Right kidney (tissue), 1 donor: ENCODE measurements at regions not wholly inside any gene's neighbourhood (a gene's known extent, or its start where the extent isn't known, plus 50 kb on each side); places are given as distances from the start of the nearest gene placed in this dataset.
"Not testable (repeated sequence)": the region's sequence is repeated elsewhere in the genome, so short reads cannot be mapped to it uniquely, and the experiment has no call there.

ENCODE experiments used
- DNase-seq: peaks from one replicate; pipeline ENCODE4 v3.0.0-alpha.2; 2016

DNA sequence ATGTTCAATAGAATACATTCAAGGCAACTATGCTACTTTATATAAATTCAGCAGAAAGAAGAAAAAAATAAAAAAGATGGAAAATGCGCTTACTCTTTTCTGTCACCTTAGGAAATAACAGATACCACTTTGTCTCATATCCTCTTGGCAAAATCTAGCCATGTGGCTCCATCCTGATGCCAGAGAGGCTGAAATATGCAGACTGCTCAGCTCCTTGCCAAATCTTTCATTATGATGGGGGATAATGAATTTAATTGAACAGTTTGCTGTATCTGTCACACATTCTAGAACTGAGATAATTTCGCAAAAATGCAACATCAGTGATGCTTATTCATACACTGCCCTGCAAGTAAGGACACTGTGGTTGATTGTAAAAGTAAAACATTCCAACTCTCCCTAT, 1081.5 kb downstream of the PLOD2 start:
- no peak for DNase-seq

DNA sequence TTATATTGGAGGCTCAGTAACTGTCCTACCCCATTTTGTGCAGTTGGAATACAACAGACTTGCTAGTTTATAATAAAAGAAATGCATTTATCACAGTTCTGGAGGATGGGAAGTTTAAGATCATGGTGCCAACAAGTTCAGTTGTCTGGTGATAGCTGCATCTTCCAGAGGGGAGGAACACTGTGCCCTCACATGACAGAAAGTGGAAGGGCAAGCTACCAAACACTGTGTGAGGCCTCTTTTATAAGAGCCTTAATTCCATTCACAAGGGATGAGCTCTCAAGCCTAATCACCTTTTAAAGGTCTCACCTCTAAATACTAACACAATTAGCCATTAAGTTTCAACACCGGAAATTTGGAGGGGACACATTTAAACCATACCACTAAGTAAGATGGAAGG, 1073.9 kb downstream of the PLOD2 start:
- DNase-seq = no peak

DNA sequence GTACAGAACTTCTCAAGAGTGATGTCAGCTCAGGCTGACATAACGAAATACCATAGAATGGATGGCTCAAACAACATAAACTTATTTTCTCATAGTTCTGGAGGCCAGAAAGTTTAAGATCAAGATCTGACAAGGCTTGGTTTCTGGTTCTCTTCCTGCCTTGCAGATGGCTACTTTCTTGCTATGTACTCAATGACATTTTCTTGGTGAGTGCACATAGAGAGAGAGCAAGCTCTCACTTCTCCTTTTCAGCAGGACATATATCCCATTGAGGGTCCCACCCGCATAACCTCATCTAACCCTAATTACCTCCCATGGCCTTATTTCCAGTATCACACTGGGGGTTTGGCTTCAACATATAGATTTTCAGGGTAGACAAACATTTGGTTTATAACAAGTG, 1072.1 kb downstream of the PLOD2 start:
- DNase-seq = no peak

DNA sequence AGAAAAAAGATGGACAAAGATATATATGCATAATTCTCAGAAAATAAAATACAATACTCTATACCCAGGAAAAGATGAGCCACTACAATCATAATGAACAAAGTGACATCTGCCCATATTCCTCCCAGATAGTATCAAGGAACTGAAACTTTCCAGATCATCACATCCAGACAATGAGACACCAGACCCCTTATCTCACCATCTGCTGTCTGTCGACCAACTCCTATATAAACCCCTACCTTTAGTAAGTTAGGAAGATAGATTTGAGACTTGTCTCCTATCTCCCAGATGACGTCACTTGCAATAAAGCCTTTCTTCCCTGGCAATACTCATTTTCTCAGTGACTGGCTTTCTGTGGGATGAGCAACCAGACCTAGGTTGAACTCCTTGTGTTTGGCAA, 1071.6 kb downstream of the PLOD2 start:
- DNase-seq = no peak

DNA sequence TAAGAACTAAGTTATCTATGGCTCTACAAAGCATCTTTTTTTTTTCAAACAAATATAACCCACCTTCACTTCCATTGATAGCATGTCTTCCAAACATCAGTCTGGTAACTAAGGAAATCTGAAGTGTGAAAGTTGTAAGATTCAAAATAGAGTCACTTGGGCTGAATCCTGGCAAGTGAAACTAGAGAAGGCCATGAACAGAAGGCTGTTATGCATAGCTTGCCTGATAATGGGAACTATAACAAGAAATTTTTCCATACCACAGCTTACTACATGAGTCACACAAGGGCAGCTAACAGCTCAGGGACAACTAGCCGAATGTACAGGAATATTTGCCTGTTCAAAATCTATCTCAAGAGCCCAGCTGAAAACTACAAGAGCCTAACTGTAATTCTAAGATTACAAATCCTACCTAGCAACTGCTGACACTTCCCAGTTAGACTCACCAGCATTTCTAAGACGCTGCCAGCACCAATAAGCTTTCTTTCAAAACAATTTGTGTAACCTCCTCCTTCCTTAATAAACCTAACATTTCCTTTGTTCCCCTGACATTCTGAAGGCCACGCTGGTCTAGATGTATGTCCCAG, 1066.5 kb downstream of the PLOD2 start:
- peak; percentile 5 for DNase-seq

DNA sequence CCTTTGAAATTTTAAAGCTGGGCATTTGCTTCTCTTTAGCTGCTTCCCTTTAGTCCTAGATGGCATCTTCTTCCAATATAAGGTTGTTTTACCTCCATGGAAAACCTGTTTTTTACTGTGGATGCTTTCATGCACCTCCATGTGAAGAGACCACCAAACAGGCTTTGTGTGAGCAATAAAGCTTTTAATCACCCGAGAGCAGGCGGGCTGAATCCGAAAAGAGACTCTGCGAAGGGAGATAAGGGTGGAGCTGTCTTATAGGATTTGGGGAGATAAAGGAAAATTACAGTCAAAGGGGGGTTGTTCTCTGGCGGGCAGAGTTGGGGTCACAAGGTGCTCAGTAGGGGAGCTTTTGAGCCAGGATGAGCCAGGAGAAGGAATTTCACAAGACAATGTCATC, 1049.8 kb downstream of the PLOD2 start:
- not testable (repeated sequence) for DNase-seq

DNA sequence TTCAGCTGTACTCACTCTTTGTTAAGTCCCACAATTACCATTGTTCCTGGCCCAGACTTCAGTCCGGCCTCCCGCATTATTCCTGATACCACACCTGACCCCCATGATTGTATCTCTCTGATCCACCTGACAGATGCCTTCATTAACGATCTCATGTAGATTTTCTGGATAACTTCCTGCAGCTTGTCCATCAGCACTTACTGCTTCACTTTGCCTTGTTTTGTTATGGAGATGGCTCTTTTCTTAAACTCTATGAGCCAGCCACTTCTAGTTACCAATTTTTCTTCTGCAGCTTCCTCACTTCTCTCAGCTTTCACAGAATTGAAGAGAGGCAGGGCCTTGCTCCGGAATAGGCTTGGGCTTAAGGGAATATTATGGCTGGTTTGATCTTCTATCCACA, 1044.2 kb downstream of the PLOD2 start:
- DNase-seq = no peak

DNA sequence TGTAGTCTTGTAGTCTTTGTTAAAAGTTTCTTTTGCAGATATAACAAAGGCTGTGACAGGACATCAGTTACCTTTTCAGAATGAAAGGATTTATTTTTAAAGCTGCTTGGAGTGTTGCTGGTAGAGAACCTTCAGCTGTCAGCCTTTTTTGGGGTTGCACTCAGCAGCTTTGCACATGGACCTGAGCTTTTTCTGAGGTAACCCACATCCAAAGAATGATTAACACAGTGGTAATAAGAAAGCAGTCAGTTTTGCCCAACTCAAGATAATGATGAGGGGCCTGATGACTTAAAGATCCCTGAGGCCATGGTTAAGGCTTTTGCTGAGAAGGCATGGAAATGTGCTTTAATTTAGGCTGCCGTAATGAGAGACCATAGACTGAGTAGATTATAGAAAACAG, 1042.7 kb downstream of the PLOD2 start:
- DNase-seq = no peak

DNA sequence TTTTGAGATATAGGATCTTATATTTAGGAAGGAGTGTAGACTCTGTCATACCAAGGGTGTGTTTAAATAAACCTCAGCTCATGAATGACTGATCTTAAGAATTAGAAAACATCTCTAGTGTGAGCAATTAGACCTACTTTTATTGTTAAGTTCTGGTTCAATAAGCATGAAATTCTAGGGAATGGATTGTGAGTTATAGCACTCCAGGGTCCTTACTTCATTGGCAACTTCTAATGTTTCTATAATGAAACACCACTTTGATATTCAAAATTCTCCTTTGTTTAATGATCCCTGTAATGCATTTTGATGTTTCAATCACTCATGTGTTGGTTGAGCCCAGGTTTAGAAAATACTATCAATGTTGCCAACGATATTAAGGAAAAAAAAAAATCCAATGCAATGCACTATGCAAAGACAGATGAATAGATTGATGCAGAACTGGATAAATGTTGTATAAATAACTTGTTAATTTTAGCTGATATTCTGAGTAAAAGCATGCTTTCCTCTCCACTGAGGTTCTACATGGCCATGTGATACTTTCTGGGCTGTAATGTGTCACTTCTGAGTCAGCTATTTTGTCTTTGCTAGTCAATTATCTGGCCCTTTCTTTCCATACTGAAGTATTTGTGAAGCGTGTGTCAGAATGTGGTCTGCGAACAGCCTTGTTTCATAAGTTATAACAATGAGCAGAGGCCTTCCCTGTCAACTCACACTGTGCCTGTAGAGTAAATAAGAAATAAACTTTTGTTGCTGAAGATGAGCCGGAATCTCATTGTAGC, 1035.9 kb downstream of the PLOD2 start:
- DNase-seq = no peak

DNA sequence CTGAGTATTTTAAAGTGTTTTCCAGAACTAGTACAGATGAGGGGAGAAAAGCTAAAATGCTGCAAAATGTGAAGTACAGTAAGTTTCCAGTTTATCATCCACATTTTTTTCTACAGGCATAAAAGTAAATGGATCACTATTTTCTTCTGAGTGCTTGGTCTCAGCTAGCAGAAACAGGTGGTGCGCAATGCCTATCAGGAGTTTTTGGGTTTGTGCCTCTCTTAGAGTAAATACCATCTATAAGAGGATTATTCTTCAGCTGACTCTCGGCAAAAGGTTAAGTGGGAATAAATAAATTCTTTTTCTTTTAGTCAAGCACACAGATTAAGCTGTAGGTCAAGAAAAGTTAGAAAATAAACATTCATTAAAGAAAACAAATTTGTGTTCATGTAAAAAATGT, 1027.7 kb downstream of the PLOD2 start:
- DNase-seq = no peak

DNA sequence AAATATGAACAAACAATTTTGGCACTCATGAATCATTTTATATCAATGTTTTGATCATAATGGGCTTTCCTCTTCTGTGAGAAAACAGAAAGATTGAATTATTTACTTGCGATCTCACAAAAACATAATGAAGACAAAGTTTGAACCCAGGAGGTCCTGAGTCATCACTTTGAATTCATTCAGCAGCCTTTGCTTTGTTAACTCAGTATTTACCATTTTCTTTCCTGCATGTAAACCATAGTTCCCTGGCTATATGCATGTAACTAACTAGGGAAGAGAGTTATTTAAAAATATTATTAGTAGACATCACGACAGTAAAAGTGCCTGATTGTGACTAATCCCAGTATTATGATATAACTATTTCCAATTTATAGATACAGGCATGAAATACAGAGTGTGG, 1026.2 kb downstream of the PLOD2 start:
- DNase-seq = no peak

DNA sequence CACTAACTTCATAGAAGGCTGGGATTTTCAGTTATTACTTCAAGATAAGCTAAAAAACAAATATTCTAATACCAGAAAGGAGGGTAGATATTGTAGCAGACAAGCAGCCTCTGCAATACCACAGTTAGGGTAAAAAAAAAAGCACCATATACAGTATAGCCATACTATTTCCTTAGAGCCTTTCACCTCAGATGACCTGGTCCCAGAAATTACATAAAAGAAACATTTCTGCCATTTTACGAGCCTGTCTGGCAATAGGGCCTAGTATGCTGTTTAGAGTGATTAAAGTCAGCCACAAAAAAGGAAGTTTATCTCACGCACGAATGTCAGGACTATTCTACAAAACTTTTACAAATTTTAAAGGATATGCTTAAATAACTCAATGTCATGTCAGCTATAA, 1016.6 kb downstream of the PLOD2 start:
- DNase-seq = no peak

DNA sequence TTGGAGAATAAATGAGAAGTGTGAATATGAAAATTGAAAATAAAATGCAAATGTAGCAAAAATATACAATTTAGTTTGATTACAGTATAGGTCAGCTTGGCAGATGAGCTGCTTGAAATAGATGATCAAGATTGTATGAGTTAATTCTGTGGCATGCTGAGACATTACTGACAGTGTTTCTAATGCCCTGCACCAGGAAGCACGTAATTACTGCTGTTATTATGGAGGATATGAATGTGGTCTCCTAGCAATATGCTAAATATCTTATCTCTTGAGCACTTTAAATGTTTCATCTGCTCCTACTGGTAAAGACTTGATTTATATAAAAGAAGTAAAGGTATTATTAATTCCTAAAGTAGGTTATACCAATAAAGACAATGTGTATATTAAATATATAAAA, 1015.5 kb downstream of the PLOD2 start:
- no peak for DNase-seq

DNA sequence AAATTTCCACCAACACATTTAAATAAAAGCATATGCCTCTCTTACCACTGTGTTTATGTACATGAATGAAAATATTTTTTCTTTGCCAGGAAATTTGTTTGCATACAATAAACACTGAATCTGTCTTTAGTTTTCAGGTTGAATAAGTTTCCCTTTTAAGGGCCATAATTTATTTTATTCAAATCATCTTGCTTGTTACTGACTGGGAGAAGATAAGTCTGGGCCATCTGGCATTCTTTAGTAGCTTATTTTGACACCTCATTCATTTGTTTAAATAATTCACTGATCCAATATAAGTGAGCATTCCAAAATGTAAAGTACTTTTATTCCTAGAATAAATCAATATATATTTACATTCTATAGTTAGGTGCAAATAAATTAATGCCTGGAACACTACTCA, 1001.3 kb downstream of the PLOD2 start:
- no peak for DNase-seq

DNA sequence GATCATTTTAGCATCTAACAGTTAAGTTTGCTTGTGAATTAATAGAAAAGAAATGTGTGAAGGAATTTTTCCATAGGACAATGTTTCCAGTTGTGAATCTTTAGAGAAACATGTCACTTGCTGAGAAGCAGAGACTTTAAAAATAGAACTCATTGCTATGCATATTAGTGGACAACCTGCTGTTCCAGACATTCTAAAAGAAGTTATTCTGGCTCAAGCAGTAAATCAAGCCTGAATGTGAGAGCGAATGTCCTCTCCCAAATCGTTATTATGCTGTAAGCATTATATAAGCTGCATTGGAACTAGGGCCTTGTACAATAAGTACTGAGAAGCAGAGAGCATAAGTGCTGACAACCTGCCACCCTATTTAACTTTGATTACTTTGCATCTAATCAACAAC, 990.9 kb downstream of the PLOD2 start:
- DNase-seq = no peak

DNA sequence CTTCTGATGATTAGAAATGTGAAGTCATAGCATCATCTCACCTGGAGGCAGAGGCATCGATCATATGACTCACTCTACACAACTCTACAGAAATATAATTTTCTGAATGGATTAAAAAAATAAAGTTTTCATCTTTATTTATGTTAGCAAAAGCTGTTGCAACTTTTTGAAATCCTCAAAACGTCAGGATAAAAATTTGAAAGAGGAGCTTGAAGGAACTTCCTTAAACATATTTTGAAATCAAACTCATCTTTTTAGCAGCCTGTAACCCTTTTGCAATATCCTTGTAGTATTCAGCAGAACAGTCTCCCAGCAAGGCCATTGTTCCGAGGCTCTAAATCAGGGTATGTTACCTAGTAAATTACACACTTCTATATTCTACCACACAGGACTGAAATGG, 985.4 kb downstream of the PLOD2 start:
- DNase-seq = no peak

DNA sequence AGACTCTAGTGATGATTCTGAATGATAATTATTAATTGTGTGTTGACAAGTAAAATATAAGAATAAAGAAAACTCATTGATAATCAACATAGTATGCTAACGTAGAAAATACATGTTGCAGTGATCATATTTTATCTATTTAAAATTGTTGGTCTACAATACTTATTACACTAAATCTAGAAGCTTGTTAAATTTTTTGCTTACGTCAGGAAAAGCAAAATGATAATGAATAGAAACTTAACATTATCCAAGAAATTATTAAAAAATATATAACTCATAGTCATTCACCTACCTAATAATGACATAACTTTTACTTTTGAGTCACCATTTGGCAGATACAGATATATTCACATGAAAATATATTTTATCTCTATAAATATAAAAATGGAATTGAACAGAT, 984.1 kb downstream of the PLOD2 start:
- DNase-seq = no peak

DNA sequence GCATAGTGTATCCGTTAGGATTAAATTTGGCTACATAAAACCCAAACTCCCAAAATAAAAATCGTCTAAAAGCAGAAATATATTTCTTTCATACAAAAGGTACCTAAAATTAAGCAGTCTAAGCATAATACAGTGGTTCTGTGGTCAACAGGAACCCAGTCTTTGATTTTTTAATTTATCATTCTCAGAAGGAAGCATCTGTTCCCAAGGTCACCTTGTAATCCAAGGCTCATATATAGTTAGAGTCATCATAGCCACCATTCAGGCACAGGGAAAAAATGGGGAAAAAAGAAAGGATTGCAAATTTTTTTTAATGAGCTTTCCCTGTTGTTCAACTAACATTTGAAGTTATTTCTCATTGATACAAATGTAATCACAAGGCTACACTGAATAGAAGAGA, 983.2 kb downstream of the PLOD2 start:
- DNase-seq = no peak

DNA sequence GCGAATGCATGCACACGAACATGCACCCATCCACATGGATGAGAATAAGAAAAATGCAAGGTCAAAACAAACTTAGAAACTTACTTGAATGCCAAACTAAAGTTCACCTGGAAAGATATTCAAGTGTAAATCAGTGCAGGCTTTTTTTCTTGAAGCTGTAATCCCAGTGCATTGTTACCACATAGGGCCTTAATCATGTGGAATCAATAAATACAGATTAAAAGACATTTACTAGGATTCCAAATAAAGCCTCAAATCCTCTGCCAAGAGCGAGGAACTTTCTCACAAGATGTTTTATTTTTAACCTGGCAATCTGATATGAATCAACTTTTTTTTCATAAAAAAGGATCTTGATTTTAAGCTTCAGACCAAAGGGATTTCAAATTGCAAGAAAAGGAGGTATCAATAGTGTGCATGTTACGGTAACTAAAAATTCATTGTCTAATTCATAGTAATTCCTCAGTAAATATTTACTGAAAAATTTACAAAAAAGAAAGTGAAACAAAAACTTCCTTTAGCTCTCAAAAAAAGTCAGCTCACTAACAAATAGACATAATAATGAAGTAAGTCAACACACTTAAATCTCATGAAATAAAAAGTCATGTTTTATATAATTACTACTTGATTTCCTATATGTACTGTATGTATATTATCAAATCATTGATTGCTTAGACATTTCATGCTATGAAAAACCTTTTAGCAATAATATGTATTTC, 978.6 kb downstream of the PLOD2 start:
- no peak for DNase-seq

DNA sequence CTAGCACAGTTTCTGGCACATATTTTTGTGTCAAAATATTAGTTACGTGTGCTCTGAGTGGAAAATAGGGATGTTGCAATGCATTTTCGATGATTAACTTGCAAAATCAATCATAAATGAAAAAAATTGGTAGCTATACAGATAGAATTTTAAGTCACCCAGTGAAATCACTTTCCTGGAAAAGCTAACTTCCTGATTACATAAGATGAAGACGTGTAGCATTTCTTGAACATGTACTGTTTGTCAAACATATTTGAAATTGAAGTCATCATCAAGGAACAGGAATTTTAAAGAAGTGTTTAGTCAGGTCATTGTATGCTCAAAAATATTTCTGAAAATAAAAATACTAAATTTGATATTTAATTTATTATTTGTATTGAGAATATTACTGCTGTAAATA, 977.7 kb downstream of the PLOD2 start:
- DNase-seq = no peak

DNA sequence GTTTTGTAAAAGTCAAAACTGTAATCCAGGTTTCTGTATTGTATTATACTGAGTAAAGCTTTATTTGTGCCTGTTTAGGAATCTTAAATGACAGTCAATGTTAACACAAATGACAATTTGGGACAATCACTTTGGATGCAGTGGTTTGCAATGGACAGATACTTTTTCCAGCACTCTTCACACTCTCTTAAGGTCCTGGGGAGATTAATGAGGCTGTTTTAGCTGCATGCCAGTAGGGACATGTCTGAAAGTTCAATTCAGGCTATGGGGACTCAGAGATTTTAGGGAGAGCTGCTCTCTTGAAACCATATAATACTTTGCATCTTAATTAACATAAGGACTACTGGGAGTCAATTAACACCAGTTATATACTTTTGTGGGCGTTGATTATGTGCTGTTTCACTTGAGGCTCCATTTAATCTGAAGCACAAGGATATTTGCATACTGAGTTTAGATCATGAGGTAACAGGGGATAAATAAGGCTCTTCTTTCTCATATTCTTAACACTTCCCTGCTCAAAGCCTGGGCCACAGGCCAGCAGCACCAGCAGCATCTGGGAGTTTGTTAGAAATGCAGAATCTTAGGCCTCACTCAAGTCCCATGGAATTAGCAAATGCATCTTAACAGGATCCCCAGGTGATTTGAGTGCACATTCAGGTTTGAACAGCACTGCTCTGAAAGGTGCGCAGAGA, 972.8 kb downstream of the PLOD2 start:
- no peak for DNase-seq

DNA sequence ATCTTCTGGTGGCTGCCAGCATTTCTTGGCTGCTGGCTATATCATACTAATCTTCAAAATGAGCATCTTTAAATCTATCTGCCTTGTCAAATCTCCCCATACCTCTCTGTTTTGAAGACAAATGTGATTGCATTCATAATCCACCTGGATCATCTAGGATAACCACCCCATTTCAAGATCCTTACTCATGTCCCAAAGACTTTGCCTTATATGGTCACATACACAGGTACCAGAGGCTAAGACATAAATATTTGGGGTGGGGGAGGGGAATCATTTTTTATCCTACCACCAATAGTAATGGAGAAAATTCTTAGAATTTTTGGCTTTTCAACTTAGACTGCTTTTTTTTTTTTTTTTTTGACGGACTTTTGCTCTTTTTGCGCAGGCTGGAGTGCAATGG, 970.8 kb downstream of the PLOD2 start:
- DNase-seq = no peak

DNA sequence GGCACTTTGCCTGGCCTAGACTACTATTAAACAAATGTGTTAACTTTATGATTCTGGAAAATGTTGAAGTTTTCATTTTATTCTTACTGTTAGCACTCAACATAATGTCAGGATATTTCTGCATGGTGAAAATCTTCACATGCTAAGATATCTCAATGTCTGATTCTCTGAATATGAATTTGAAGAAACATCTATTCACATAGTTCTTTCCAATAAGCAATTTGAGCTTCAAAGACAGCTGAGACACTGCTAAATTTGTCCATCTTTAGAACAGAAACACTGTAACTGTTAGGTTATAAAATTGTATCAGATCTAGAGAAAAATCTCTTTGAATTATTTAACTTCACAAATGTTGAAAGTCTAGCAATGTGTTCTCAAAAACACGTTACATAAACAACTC, 970.2 kb downstream of the PLOD2 start:
- DNase-seq = no peak
